ENCODE measurements at regions not wholly inside any gene's neighbourhood (a gene's known extent, or its start where the extent isn't known, plus 50 kb on each side); places are given as distances from the start of the nearest gene placed in this dataset.

DNA sequence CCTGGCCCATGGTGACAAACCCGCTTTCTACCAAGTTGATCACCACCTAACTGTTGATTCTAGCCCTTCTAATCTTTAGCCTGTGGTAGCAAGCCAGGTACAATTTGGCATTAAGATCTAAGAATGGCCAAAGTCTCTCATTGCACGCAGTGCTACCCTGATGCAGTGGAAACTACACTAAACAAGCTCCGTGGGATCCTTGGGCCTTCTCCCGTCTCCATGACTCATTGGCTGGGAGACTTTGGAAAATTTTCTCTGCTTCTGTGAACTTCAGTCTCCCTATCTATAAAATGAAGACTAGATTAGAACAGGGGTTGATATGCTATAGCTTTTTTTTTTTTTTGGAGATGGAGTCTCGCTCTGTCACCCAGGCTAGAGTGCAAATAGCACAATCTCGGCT lies 223.0 kb downstream of the TSHZ3 start:
- DNase-seq, result no peak
- Mint-ChIP-seq H3K36me3 (no peaks in the 10 kb centered on the region), H3K9me3 (peaks cover 0 to 15% (median 2%) of the 10 kb centered on the region in 7 donors), H3K27me3 (ENCODE audit: low read depth in 3 of 3) (peaks cover 4 to 8% (median 7%) of the 10 kb centered on the region in 3 donors), H3K4me1 (no peaks in the 10 kb centered on the region), H3K27ac (no peak overlapping the region), H3K4me3 (peak overlapping the region in 1 of 2 donors; percentile 26)
- TF ChIP-seq CTCF (IDR thresholded peaks at IDR 0.05), result no peak
- no peaks in the 10 kb centered on the region for H3K36me3 ChIP-seq (replicated peaks in 1 of 2; ENCODE audit: control insufficient read depth in 1 of 2, insufficient read depth in 2 of 2, low read length in 2 of 2)
- no peaks in the 10 kb centered on the region for H4K20me1 ChIP-seq (ENCODE audit: insufficient read depth, low read length)
- no peak overlapping the region for H3K4me2 ChIP-seq (replicated peaks; ENCODE audit: extremely low read depth, low read length, poor library complexity, severe bottlenecking)
- no peak overlapping the region for H3K27ac ChIP-seq (ENCODE audit: low read depth in 1 of 2, low read length in 2 of 2)
- no peak overlapping the region for H3K9ac ChIP-seq (ENCODE audit: insufficient read depth, low read length, poor library complexity, severe bottlenecking)
- H3K27me3 ChIP-seq (ENCODE audit: control insufficient read depth in 2 of 2, insufficient read depth in 2 of 2, low read length in 2 of 2), result no peaks in the 10 kb centered on the region
- no peaks in the 10 kb centered on the region for H3K79me2 ChIP-seq (ENCODE audit: insufficient read depth, low read length)
- H2AFZ ChIP-seq (ENCODE audit: insufficient read depth, low read depth, low read length, poor library complexity, severe bottlenecking), result no peak overlapping the region
- intact Hi-C loops (cut with micrococcal nuclease), result no loop called here
- 88% methylated on average over 2 of the region's 6 CpGs for WGBS (ENCODE audit: insufficient coverage)
- no peak overlapping the region for H3K4me3 ChIP-seq (replicated peaks in 1 of 3; ENCODE audit: low read depth in 2 of 3, low read length in 3 of 3)
- H3K4me1 ChIP-seq (ENCODE audit: control insufficient read depth in 1 of 2, insufficient read depth in 2 of 2, low read length in 2 of 2), result no peaks in the 10 kb centered on the region
- H3K9me3 ChIP-seq (replicated peaks in 1 of 2; ENCODE audit: control insufficient read depth in 1 of 2, insufficient read depth in 1 of 2, low read length in 2 of 2), result no peaks in the 10 kb centered on the region

- H3K9me3 Mint-ChIP-seq, result peaks cover 0 to 11% (median 2%) of the 10 kb centered on the region in 7 donors
- 100% methylated on average over 3 of the region's 5 CpGs for WGBS (ENCODE audit: insufficient coverage)
- no peak for TF ChIP-seq CTCF (IDR thresholded peaks at IDR 0.05)
Observed at GRCh38 chr19:31125071-31125470, 224.2 kb downstream of the TSHZ3 start.

More at GRCh38 chr19:31125071-31125470, 224.2 kb downstream of the TSHZ3 start:
- Mint-ChIP-seq H3K4me1 (no peaks in the 10 kb centered on the region), H3K4me3 (no peak overlapping the region), H3K36me3 (no peaks in the 10 kb centered on the region), H3K27me3 (ENCODE audit: low read depth in 3 of 3) (peaks cover 4 to 9% (median 8%) of the 10 kb centered on the region in 3 donors), H3K27ac (no peak overlapping the region)
- no peak for DNase-seq
- Histone ChIP-seq H3K27ac (ENCODE audit: low read depth in 1 of 2, low read length in 2 of 2) (no peak overlapping the region), H3K4me2 (replicated peaks; ENCODE audit: extremely low read depth, low read length, poor library complexity, severe bottlenecking) (no peak overlapping the region), H4K20me1 (ENCODE audit: insufficient read depth, low read length) (no peaks in the 10 kb centered on the region), H3K4me1 (ENCODE audit: control insufficient read depth in 1 of 2, insufficient read depth in 2 of 2, low read length in 2 of 2) (no peaks in the 10 kb centered on the region), H3K79me2 (ENCODE audit: insufficient read depth, low read length) (no peaks in the 10 kb centered on the region), H3K4me3 (replicated peaks in 1 of 3; ENCODE audit: low read depth in 2 of 3, low read length in 3 of 3) (no peak overlapping the region), H3K9ac (ENCODE audit: insufficient read depth, low read length, poor library complexity, severe bottlenecking) (no peak overlapping the region), H2AFZ (ENCODE audit: insufficient read depth, low read depth, low read length, poor library complexity, severe bottlenecking) (no peak overlapping the region), H3K27me3 (ENCODE audit: control insufficient read depth in 2 of 2, insufficient read depth in 2 of 2, low read length in 2 of 2) (no peaks in the 10 kb centered on the region), H3K36me3 (replicated peaks in 1 of 2; ENCODE audit: control insufficient read depth in 1 of 2, insufficient read depth in 2 of 2, low read length in 2 of 2) (no peaks in the 10 kb centered on the region), H3K9me3 (replicated peaks in 1 of 2; ENCODE audit: control insufficient read depth in 1 of 2, insufficient read depth in 1 of 2, low read length in 2 of 2) (no peaks in the 10 kb centered on the region)
- intact Hi-C loops (cut with micrococcal nuclease), result no loop called here
